Panc1 (cell line): ENCODE measurements at regions not wholly inside any gene's neighbourhood (a gene's known extent, or its start where the extent isn't known, plus 50 kb on each side); places are given as distances from the start of the nearest gene placed in this dataset.

ENCODE experiments used
- CTCF ChIP-seq: fragments of 450-650 bp; IDR thresholded peaks from 2 replicates; pipeline ENCODE4 v1.5.1; 2017; ENCODE audit warnings: mild to moderate bottlenecking
- POLR2AphosphoS5 ChIP-seq: IDR thresholded peaks from 2 replicates; pipeline ENCODE4 v1.6.1; 2012; ENCODE audit warnings: mild to moderate bottlenecking, low read depth, low read length, moderate library complexity

DNA sequence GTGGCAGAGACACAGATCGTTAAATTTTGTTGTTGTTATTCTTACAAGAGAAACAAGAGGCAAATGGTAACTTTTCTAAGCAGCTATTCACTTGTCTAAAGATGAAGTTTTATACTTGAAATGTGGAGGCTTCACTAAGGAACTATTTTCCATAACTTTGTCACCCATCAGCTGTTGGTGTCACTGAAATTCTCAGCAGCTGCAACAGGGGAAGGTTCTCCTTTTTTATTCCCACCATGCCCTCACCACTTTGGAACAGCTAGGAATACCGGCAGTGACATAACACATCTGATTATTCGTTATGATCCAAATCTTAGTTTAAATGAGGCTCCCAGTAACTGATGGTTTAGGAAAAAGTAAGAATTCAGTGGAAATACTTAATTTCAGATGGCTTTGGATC lies 147.0 kb upstream of the LEF1 start:
- TF ChIP-seq CTCF (no peak), POLR2AphosphoS5 (no peak)
